Kidney (tissue), 13 donors: ENCODE measurements at regions not wholly inside any gene's neighbourhood (a gene's known extent, or its start where the extent isn't known, plus 50 kb on each side); places are given as distances from the start of the nearest gene placed in this dataset.

Source experiments
- DNase-seq, 5 donors: peaks; one replicate each; pipeline ENCODE4 v3.0.0-alpha.2; 2013 to 2020
- FAIRE-seq: peaks from 2 replicates; lab custom pipeline; 2012; peaks lifted over from hg19 to GRCh38; lab: Jason Lieb, UNC
- H3K27ac ChIP-seq, 2 donors: one replicate each; pipeline ENCODE4 v1.7.0; 2013; ENCODE audit warnings: low read depth in 2 of 2, low read length in 2 of 2, inconsistent platforms in 1 of 2
- H3K27me3 ChIP-seq: one replicate; pipeline ENCODE4 v1.7.1; 2013; ENCODE audit warnings: low read length, inconsistent platforms; ENCODE audit not compliant: control insufficient read depth, insufficient read depth
- H3K36me3 ChIP-seq, 3 donors: one replicate each; pipeline versions ENCODE4 v1.7.0 to v1.7.1; 2013; ENCODE audit warnings: low read length in 3 of 3, control low read depth in 1 of 3, inconsistent platforms in 1 of 3; ENCODE audit not compliant: insufficient read depth in 3 of 3, control insufficient read depth in 2 of 3
- H3K4me1 ChIP-seq, 3 donors: one replicate each; pipeline versions ENCODE4 v1.7.0 to v1.7.1; 2013; ENCODE audit warnings: low read length in 3 of 3, inconsistent platforms in 1 of 3, low read depth in 1 of 3; ENCODE audit not compliant: control insufficient read depth in 2 of 3, insufficient read depth in 2 of 3
- H3K4me3 ChIP-seq, 3 donors: one replicate each; pipeline versions ENCODE4 v1.7.0 to v1.8.1; 2013; ENCODE audit warnings: low read length in 3 of 3, control low read depth in 1 of 3, inconsistent platforms in 1 of 3
- H3K9ac ChIP-seq, 3 donors: one replicate each; pipeline versions ENCODE4 v1.7.0 to v1.7.1; 2013; ENCODE audit warnings: low read length in 3 of 3, control low read depth in 1 of 3, inconsistent platforms in 1 of 3
- H3K9me3 ChIP-seq, 3 donors: one replicate each; pipeline versions ENCODE4 v1.7.0 to v1.7.1; 2013; ENCODE audit warnings: low read length in 3 of 3, control low read depth in 1 of 3, inconsistent platforms in 1 of 3; ENCODE audit not compliant: control insufficient read depth in 2 of 3, insufficient read depth in 1 of 3
- intact Hi-C: fragments of 100-400 bp; cut with DNase I; formaldehyde crosslinking; loops from one replicate; pipeline ENCODE4 v1.11.1; 2022
- TF ChIP-seq, protein P1 (sequence below): IDR thresholded peaks from 3 replicates; pipeline ENCODE4 v1.5.1; 2012; ENCODE audit warnings: mild to moderate bottlenecking, moderate library complexity, borderline replicate concordance; ENCODE audit not compliant: insufficient read depth; ENCODE audit errors: extremely low read depth
- donor health status: control.
- donor health status: control.
- donor health status: control.
- donor health status: control.
- donor health status: control.
- donor health status: DM: yes; HTN: yes; CAD: no.
- donor health status: Normal renal cell carcinoma (clear cell type).

DNA sequence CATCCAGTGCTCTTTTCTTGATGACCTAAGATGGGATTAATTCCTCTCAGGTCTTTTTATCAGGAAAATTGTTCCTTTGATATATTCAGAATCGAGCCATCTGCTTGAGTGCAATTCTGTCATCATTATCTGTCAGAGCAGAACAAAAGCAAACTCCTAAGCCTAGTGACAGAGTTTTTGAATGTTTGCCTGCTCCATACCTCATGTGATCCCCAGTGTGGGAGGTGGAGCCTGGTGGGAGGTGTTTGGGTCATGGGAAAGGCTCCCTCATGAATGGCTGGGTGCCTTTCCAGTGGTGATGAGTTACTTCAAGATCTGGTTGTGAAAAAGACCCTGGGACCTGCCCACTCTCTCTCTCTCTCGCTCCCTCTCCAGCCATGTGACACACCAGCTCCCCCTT, 628.2 kb downstream of the CDH11 start:
- TF ChIP-seq, protein P1, sequence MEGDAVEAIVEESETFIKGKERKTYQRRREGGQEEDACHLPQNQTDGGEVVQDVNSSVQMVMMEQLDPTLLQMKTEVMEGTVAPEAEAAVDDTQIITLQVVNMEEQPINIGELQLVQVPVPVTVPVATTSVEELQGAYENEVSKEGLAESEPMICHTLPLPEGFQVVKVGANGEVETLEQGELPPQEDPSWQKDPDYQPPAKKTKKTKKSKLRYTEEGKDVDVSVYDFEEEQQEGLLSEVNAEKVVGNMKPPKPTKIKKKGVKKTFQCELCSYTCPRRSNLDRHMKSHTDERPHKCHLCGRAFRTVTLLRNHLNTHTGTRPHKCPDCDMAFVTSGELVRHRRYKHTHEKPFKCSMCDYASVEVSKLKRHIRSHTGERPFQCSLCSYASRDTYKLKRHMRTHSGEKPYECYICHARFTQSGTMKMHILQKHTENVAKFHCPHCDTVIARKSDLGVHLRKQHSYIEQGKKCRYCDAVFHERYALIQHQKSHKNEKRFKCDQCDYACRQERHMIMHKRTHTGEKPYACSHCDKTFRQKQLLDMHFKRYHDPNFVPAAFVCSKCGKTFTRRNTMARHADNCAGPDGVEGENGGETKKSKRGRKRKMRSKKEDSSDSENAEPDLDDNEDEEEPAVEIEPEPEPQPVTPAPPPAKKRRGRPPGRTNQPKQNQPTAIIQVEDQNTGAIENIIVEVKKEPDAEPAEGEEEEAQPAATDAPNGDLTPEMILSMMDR = no peak
- H3K27me3 ChIP-seq = no peaks in the 10 kb centered on the region
- H3K9me3 ChIP-seq = no peaks in the 10 kb centered on the region
- FAIRE-seq (no peak), DNase-seq (no peak)
- no peak overlapping the region for H3K4me3 ChIP-seq
- H3K27ac ChIP-seq = no peak overlapping the region
- H3K36me3 ChIP-seq = no peaks in the 10 kb centered on the region
- no peak overlapping the region for H3K9ac ChIP-seq
- intact Hi-C loops = no loop called here
- no peaks in the 10 kb centered on the region for H3K4me1 ChIP-seq

GRCh38 chr16:64489449-64489848, 632.4 kb downstream of the CDH11 start:
- intact Hi-C loops = no loop called here
- no peak for FAIRE-seq
- TF ChIP-seq, protein P1 = no peak

GRCh38 chr16:64486561-64486960, 635.3 kb downstream of the CDH11 start:
- FAIRE-seq = no peak
- no peaks in the 10 kb centered on the region for H3K36me3 ChIP-seq

More at GRCh38 chr16:64489449-64489848, 632.4 kb downstream of the CDH11 start:
- Histone ChIP-seq H3K9ac (no peak overlapping the region), H3K27ac (no peak overlapping the region), H3K9me3 (no peaks in the 10 kb centered on the region), H3K4me1 (no peaks in the 10 kb centered on the region), H3K36me3 (no peaks in the 10 kb centered on the region), H3K27me3 (no peaks in the 10 kb centered on the region), H3K4me3 (no peak overlapping the region)
- DNase-seq = no peak

More at GRCh38 chr16:64486561-64486960, 635.3 kb downstream of the CDH11 start:
- no peak overlapping the region for H3K27ac ChIP-seq
- no peak overlapping the region for H3K9ac ChIP-seq
- intact Hi-C loops = no loop called here
- no peaks in the 10 kb centered on the region for H3K27me3 ChIP-seq
- H3K4me3 ChIP-seq = no peak overlapping the region
- no peaks in the 10 kb centered on the region for H3K9me3 ChIP-seq
- no peak for DNase-seq
- no peaks in the 10 kb centered on the region for H3K4me1 ChIP-seq
- TF ChIP-seq, protein P1 = no peak
